C4-2B (cell line): ENCODE measurements at regions not wholly inside any gene's neighbourhood (a gene's known extent, or its start where the extent isn't known, plus 50 kb on each side); places are given as distances from the start of the nearest gene placed in this dataset.

Source experiments
- ZFX ChIP-seq: fragments of 450-650 bp; IDR thresholded peaks from 2 replicates; pipeline ENCODE4 v1.6.1; 2017
- TF ChIP-seq, protein P1 (sequence below): fragments of 450-650 bp; conservative IDR thresholded peaks from 2 replicates; pipeline ENCODE4 v1.5.1; 2017; ENCODE audit warnings: mild to moderate bottlenecking

GRCh38 chr3:66744986-66745385 is 244.2 kb upstream of the LRIG1 start:
- TF ChIP-seq, protein P1, sequence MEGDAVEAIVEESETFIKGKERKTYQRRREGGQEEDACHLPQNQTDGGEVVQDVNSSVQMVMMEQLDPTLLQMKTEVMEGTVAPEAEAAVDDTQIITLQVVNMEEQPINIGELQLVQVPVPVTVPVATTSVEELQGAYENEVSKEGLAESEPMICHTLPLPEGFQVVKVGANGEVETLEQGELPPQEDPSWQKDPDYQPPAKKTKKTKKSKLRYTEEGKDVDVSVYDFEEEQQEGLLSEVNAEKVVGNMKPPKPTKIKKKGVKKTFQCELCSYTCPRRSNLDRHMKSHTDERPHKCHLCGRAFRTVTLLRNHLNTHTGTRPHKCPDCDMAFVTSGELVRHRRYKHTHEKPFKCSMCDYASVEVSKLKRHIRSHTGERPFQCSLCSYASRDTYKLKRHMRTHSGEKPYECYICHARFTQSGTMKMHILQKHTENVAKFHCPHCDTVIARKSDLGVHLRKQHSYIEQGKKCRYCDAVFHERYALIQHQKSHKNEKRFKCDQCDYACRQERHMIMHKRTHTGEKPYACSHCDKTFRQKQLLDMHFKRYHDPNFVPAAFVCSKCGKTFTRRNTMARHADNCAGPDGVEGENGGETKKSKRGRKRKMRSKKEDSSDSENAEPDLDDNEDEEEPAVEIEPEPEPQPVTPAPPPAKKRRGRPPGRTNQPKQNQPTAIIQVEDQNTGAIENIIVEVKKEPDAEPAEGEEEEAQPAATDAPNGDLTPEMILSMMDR, result no peak
- no peak for TF ChIP-seq ZFX
